Stimulated activated CD8-positive, alpha-beta memory T cell treated with anti-CD3 and anti-CD28 coated beads, Interleukin-15, amount 100 ng/mL, for 1 hour (primary cell): ENCODE measurements at regions not wholly inside any gene's neighbourhood (a gene's known extent, or its start where the extent isn't known, plus 50 kb on each side); places are given as distances from the start of the nearest gene placed in this dataset.

Experiments
- DNase-seq: peaks from one replicate; pipeline ENCODE4 v3.0.0-alpha.2; 2020; ENCODE audit warnings: low read depth

DNA sequence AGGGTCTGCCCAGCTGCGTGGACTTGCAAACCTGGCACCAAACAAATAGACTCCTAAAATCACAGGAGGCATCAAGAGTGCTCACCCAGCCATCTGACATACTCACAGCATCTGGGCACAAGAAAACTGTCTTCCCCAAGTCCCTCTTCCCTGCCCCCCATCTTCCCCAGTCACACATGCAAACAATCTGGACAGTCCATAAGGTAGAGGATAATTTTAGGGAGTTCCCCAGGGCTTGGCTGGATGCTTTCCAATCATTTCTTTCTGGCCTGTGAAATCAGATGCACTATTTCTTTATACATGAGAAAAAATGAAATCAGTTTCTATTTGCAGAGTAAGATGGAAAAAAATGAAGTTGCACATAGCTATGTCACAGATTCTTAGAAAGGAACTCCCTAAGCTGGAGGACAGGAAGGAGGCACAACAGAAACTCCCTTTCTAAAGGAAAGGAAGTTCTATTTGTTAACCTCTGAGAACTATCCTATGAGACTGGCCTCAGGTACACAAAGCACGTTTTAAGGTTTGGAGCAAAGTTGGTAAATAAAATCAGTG lies 342.3 kb downstream of the HNRNPD start:
- no peak for DNase-seq

DNA sequence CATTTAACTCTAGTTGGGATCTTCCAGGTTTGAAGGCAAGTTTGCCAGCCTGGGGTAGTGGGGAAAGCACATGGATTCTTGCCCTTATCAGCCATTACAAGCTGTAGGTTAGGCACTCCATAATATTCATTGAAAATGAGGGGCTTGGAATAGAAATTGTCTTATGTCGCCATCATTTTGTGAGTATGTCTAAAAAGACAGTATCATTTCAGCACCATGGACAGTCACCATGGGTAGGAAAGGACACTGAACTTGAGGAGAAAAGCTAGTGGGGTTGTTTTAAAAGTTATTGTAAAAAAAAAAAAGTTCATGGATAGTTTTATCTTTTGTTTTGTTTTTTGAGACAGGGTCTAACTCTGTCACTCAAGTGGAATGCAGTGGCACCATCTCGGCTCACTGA lies 356.1 kb downstream of the HNRNPD start:
- no peak for DNase-seq

DNA sequence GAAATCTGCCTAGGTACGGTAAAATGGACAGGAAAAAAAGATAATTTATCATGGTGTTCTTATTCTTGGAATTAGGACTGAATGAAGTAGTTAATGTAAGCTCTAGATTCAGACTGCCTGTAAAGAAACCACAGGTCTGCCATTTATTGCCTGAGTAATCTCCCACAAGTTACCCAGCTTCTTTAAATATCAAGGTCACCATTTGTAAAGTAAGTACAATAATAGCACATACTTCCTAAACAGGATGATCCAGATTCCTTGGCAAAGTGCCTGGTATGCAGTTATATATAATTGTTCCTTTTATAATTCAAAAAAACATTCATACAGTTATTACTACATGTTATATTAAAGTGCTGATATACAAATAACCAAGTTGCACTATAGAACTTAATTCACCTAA lies 368.6 kb downstream of the HNRNPD start:
- no peak for DNase-seq

DNA sequence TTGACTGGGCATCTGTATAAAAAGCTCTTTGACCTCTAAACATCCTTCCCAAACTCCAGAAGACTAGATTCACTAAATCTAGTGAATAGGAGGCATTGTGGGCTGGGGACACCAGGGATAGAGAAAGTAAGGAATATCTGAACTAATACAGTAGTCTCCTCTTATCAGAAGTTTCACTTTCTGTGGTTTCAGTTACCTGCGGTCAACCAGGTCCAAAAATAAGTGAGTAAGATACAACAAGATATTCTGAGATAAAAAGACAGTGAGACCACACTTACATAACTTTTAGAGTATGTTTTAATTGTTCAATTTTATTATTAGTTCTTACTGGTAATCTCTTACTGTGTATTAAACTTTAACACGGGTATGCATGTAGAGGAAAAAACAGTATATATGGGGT lies 376.5 kb downstream of the HNRNPD start:
- DNase-seq: no peak

DNA sequence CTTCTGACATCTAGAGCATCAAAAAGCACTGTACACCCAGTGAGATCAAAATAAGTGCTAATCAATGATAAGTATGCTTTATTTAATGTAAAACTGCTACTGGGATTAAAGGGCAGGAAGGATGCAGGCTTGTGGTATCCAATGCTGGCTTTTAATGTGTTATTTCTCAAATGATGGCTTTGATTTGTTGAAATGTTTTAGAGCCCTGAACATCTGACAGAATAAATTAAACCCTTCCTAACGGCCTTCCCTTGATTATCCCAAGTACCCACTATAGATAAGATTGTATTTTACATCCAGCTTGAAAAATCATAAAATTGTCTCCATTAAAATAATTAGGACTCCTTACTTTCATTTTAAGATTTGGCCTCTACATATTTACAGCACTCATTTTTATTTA lies 382.9 kb downstream of the HNRNPD start:
- DNase-seq: no peak

DNA sequence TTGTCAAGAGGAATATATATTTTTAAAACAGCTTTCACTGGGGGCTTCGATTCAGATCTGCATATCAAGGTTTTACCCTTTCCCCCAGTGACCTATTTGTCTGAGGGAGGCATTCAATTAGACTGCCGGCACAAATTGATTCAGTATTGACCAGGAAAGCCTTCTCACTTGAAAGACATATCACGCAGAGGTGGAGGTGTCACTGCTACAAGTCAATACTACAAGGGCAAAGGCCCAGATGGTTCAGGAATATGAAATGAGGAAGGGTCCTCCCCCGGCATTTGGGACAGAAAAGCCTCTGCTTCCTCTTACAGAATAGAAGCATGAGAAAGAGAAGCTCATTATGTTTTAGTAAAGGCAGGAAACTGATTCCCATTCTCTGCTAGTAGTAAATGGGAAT lies 383.6 kb downstream of the HNRNPD start:
- DNase-seq: no peak

DNA sequence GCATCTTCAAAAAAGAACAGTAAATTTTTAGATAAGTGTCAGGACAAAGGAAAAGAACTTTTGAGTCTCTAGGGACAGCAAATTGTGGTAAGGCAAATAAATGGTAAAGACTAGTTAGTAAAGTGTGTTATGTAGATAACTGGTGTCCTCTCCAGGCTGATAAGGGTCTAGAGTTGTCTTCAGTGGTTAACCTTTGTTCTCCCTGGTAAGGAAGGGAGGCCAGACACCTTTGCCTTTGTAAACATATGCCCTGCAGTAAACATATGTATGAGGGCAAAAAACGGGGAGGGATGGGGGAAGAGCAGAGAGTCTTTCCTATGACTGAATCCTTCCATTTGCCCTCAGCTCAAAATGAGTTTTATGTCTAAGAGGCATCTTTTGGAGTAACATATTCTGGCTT lies 384.6 kb downstream of the HNRNPD start:
- DNase-seq: no peak

DNA sequence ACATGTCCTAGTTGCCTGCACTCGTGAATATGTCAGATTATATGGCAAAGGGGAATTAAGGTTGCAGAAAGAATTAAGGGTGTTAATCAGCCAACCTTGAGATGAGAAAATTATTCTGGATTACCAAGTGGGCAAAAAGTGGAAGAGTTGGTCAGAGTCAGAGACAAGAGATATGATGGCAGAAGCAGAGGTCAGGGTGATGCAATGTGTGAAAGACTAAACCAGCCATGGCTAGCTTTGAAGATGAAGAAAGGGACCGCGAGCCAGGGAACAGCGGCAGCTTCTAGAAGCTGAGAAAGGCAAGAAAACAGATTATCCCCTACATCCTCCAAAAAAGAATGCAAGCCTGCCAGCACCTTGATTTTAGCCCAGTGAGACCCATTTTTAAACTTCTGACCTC lies 385.6 kb downstream of the HNRNPD start:
- DNase-seq: no peak

DNA sequence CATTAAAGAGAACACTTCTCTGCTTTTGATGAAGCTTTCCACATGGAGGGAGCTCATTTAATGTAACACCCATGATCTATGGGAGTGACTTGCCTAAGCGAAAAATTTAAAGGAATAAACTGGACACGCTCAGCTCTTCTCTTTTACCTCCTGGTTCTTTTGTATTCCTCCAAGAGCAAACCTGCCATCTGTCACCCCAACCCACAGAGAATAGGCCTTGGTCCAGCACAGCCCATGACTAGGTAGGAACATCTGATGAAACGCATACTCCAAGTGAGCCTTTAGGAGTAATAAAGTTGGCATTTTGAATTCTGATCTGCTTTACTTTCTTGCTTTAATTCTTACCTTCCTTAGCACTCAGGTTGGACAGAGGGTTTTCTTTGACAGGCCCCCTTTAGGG lies 389.0 kb downstream of the HNRNPD start:
- DNase-seq: no peak

DNA sequence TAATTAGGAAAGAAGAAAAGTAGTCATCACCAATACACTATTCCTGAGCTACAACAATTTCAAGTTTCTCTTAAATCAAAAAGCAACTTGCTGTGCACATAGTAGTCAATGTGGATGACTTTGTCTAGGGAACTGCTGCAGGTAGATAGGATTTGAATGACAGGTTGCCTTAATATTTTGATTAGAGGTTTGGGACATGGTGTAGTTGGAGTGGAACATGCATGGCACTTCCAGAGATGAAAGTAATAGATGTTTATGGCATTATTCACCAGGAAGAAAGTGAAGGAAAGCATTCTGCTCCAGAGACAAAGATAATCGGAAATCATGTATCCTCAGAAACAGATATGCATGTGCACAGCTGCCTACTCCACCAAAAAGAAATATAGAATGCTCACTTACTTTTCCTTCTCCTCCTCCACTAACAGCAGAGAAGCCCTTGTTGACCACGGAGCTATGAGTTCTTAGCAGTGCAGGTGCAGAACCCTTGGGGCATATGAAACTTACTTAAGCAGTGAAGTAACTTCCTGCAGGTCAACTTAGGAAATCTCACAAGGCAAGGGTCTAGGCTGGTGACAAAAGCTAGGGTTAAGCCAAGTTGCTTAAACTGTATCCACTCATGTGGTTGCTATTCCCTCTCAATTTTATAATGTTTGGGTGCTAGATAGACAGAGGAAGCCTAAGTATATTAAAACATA lies 390.8 kb downstream of the HNRNPD start:
- no peak for DNase-seq

DNA sequence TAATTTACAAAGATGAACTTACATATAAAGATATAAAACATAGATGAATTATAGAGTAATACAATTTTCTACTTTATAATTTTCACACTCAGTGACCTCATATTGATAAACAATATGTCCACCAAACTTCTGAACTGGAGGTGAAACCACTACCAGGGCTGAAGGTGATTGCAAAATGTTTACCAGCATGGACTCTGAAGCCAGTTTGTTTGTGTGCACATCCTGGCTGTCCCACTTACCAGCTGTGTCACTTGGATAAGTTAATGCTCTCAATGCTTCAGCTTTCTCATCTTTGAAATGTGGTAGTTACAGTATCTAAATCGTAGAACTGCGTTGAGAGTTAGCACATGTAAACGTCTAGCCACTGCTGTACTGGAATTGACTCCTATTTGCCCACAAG lies 392.6 kb downstream of the HNRNPD start:
- no peak for DNase-seq

DNA sequence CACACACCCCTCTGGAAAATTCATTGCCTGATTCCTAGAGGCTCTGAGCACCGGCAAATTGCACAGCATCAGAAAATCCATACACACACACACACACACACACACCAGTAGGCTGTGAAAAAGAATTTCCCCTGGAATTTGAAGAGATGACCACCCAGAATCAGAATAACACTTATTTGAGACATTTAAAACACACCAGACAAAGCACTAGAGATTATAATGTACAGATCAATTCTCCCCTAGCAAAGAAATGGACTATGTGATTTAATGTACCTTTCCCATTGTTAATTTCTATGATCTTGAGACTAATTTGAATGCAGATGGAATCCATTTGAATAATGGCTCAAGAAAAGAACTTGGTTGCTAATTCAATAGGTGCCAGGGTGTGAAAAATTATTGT lies 399.3 kb downstream of the HNRNPD start:
- no peak for DNase-seq

DNA sequence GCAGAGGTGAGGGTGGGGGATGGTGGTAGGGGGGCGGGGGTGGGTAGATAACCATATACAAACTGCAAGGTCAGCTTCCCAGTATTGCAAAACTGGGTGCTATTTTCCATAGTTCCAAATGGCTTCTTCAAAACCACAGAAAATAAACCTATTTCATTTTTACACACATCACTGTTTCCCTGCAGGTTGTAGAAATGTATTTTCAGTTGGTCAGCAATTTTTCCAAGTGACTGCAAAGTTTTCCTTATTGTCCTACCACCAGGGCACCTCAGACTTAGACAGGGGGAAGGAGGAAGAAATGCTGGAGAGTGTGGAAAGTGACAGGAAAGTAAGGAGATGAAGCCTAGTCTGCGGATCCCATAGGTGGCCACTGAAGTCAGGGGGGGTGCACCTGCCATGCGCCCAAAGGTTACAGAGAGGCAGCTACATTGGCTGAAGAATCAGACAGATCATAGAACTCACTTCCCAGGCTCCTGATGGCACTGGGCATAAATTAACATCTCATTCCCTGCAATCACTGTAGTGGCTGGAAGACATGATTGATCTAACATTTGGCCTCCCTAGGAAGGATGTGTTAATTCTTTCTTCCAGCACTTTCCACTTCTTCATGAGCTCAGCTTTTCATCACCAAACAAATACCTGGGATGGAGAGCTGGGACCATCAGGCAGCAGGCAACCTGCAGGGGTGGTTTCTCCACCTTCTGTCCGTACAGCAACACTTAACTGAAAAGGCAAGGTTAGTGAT lies 402.0 kb downstream of the HNRNPD start:
- DNase-seq: no peak

DNA sequence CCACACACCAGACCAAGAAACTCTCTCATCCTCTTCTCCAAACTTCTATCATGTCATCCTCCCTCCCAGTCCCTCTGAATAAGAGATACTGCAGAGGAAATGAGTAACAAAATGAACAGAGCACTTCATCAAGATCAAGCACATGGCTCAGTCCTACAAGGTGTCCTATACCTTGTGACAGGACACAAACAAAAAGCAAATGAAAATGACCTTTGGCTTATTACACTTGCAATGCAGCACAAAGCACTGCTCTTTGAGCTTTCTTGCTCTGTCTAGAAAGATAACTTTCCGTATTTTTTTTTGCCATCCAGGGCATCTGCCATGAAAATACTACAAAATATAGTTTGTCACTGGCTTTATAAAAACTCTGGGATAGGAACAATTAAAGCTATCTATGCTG lies 402.7 kb downstream of the HNRNPD start:
- DNase-seq: no peak

DNA sequence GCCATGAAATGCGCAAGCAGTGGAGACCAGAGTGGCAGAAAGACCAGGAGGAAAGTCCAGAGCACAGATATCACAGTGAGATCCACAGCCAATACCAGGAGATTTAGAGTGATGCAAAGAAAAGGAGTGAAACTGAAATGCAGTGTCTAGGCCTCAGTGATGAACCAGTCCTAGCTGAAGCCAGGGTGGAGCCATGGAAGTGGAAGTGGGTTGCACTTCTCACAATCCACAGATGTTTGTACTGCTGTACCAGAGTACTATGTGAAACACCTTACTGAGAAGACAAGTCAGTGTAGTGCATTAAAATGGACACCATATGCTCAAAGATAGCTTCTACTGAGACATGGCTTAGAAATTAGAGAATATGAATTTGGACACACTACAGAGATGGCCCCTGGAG lies 403.3 kb downstream of the HNRNPD start:
- DNase-seq: no peak

DNA sequence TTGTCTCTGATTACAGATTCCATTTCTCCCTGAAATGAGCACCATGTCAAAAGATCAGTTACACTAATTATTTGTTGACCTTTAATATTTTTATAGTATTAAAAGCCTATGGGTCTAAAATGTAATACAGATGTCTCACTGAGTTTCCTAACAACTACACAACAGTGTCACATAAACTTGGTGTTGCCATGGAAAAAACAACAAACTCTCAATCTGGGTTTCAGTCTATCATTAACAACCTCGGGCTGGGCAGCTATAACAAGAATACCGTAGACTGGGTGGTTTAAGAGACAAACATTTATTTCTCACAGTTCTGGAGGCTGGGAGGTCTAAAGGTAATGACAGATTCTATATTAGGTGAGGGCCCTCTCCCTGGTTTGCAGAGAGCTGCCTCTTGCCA lies 407.1 kb downstream of the HNRNPD start:
- no peak for DNase-seq

DNA sequence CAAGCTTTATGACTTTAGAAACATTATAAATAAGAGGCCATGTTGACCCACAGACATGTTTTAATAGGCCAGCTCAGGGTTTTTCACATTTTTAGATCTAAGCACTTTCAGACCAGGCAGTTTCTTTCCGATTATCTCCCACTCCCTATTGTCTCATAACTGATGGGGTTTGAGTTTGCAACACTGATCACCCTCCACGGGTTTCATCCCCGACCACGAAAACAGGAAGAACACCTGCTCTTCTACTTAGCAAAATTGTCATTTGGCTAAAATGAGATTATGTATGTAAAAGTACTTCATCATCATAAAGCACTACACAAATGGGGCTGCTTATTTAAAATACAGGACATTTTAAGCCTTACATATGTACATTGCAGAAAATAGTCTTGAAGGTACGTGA lies 407.9 kb downstream of the HNRNPD start:
- no peak for DNase-seq

DNA sequence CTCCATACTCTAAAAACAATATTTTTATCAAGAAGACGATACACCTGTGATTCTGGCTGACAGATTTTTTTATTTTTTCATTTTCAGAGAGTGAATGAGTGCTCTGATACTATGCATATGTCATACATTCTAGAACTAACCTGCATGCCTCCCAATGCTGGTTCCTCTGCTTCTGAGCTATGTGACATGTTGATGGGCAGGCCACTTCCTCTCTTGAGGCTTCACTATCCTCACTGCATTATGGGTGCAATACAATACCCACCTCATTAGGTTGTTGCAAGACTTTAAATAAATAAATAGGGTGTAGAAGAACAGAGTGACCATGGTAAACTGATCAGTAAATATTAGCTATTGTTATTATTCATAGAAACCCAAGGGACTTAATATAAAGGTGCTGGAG lies 408.3 kb downstream of the HNRNPD start:
- no peak for DNase-seq

DNA sequence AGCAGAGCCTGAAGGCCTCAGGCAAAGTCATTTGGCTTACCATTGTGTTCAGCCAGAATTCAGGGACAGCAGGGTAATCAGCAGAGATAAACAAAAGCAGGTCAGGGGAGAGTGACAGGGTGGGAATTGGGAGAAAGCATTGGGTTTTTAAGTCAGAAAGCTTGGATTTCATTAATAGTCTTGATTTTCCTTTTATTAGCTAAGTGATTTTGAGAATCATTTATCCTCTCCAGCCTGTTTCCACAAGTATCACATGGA lies 410.1 kb downstream of the HNRNPD start:
- no peak for DNase-seq

DNA sequence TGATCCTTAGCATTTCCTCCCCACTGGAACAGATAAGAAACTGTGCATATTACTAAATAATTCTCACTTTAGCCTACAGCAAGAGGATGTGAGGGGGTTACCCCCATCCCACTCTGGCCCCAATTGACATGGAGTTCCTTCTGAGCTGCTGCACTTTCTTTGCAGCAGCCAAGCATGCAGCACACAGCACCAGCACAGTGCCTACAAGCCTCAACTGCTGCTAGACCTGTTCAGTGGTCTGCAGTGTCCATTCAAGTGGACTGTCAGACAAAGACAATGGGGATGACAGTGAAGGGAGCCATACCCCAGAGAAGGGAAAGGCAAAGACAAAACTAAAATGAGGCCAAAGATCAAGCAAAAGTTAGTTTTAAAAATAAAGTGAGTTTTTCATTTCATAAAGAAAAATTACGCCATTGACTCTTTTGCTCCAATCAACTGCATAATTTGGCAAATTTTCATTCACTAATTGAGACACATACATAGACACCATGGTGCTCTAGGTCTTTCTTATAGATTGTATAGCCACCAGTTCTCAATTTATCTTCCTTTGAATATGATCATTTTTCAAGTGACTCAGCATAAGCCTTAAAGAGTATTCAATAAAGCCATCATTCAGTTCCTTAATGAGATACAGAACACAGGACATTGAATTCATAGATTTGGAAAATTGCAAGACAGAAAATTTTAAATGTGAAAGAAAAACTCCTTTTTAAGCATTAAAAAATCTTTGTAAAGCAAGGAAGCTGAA lies 410.6 kb downstream of the HNRNPD start:
- no peak for DNase-seq

DNA sequence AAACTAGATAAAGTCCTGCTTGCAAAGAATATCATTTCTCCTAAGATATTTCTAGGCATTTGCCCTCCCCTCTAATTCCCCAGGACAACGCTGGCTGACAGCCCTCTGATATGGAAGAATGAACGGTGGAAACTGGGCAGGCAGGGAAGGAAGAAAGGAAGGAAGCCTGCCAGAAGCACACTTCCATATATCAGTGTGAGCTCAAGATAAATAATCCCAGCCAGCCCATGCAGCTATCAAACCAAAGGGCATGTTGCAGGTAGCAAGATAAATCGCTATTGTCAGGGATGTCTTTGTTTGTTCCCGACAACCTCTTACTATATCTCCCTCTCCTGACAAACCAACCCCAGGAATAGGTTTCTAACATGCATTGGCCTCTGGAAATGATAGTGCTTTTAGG lies 412.8 kb downstream of the HNRNPD start:
- no peak for DNase-seq

DNA sequence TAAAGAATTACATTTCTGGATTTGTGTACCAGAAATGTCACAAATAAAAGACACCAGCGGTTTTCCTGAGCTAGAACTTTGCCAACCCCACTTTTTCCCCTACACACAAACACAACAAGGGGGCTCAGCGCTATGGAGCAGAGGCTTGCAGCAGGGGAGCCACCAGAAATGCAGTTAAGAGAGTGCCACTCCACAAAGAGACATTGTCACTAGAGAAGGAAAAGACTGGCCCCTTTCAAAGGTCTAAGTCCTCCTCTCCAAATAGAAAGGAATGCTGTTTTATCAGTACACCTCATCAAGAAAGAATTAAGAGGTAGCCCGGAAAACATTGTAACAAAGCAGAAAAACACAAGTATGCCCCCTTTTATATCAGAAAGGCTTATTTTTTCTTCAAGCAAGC lies 419.5 kb downstream of the HNRNPD start:
- DNase-seq: no peak

DNA sequence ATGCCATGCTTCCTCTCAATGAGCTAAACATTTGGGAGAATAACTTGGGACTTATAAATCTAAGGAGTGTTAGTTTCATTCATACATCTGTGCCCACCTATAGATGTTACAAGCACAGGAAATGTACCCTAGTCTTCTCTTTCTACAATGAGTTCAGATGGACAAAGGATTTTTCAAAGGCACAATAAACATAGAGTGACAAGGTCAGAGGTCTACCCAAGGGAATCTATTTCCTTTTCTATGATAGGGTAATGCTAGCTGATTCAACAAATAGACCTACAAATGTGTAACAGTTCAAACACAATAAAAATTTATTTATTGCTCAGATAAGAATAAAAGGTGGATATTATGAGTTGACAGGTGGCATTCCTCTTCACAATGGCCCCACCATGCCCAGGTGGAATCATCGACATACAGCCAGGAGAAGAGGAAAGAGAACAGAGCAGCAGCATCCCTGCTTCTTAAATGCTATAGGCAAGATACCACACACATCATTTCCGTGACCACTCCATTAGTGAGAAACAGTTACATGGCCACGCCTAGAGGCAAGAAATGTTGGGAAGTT lies 421.8 kb downstream of the HNRNPD start:
- no peak for DNase-seq
